Karpas-422 (cell line): ENCODE measurements at regions not wholly inside any gene's neighbourhood (a gene's known extent, or its start where the extent isn't known, plus 50 kb on each side); places are given as distances from the start of the nearest gene placed in this dataset.
"Not testable (repeated sequence)": the region's sequence is repeated elsewhere in the genome, so short reads cannot be mapped to it uniquely, and the experiment has no call there.

ENCODE experiments used
- DNase-seq: peaks from one replicate; pipeline ENCODE4 v3.0.0-alpha.2; 2015
- H2AFZ ChIP-seq: fragments of 200-600 bp; sonication (generic); 2 replicates; pipeline ENCODE4 v1.6.1; 2014; ENCODE audit warnings: antibody characterized with exemption, low read length, mixed read lengths
- H3K27ac ChIP-seq: fragments of 200-600 bp; sonication (generic); 2 replicates; pipeline ENCODE4 v1.5.1; 2014; ENCODE audit warnings: mild to moderate bottlenecking, low read length, moderate library complexity
- H3K27me3 ChIP-seq: fragments of 200-600 bp; sonication (generic); 2 replicates; pipeline ENCODE4 v1.6.1; 2014; ENCODE audit warnings: low read length, mixed read lengths
- H3K36me3 ChIP-seq: fragments of 200-600 bp; sonication (generic); 2 replicates; pipeline ENCODE4 v1.6.1; 2014; ENCODE audit warnings: low read length, mixed read lengths; ENCODE audit not compliant: insufficient read depth
- H3K4me1 ChIP-seq: fragments of 200-600 bp; sonication (generic); 2 replicates; pipeline ENCODE4 v1.6.1; 2014; ENCODE audit warnings: mild to moderate bottlenecking, low read length, mixed read lengths
- H3K4me2 ChIP-seq: fragments of 200-600 bp; sonication (generic); 2 replicates; pipeline ENCODE4 v1.6.1; 2014; ENCODE audit warnings: low read length, low read depth, mild to moderate bottlenecking; ENCODE audit not compliant: poor library complexity, severe bottlenecking
- H3K4me3 ChIP-seq: fragments of 200-600 bp; sonication (generic); 2 replicates; pipeline ENCODE4 v1.5.1; 2014; ENCODE audit warnings: mild to moderate bottlenecking, antibody characterized with exemption, low read length, mixed read lengths
- H3K79me2 ChIP-seq: fragments of 200-600 bp; sonication (generic); 2 replicates; pipeline ENCODE4 v1.6.1; 2014; ENCODE audit warnings: mild to moderate bottlenecking, low read length, mixed read lengths
- H3K9ac ChIP-seq: fragments of 200-600 bp; sonication (generic); 2 replicates; pipeline ENCODE4 v1.6.0; 2014; ENCODE audit warnings: low read length
- H3K9me2 ChIP-seq: fragments of 200-600 bp; sonication (generic), shearing (Covaris generic); replicated peaks from 2 replicates; pipeline ENCODE4 v1.6.0; 2014; ENCODE audit warnings: mild to moderate bottlenecking, low read length, moderate library complexity; ENCODE audit not compliant: insufficient read depth
- H3K9me3 ChIP-seq: fragments of 300-700, 200-600 bp; sonication (generic); 2 replicates; pipeline ENCODE4 v1.6.1; 2014; ENCODE audit warnings: low read length, mixed read lengths
- H4K20me1 ChIP-seq: fragments of 200-600 bp; sonication (generic); 2 replicates; pipeline ENCODE4 v1.6.1; 2014; ENCODE audit warnings: mild to moderate bottlenecking, antibody characterized with exemption, low read length, low read depth; ENCODE audit not compliant: insufficient read depth

DNA sequence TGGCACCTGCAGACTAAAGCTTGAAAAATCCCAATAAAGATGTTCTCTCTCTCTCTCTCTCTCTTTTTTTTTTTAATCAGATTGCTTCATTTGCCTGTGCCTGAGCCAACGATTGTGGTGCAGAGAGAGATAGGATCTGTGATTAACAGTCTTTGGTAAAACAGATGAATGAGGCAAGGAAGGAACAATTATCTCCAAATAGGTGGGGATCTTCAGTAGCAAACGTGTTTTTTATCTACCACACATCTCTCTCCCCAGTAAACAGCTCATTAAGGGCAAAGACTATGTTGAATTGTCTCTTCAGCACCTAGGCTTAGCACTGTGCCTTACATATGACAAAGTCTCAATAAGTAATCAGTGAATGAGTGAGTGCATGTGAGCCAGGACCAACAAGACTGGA is 96.3 kb downstream of the SMIM20 start:
- Histone ChIP-seq H3K9me2 (no peaks in the 10 kb centered on the region), H3K9me3 (no peaks in the 10 kb centered on the region; the same call in 1 of the 2 replicates), H3K27ac (no peak overlapping the region), H3K4me3 (no peak overlapping the region), H3K79me2 (no peaks in the 10 kb centered on the region), H3K9ac (no peak overlapping the region), H3K4me2 (no peak overlapping the region), H2AFZ (no peak overlapping the region), H3K36me3 (no peaks in the 10 kb centered on the region), H4K20me1 (no peaks in the 10 kb centered on the region), H3K27me3 (no peaks in the 10 kb centered on the region; the same call in 1 of the 2 replicates), H3K4me1 (peaks cover 5% of the 10 kb centered on the region)
- no peak for DNase-seq

DNA sequence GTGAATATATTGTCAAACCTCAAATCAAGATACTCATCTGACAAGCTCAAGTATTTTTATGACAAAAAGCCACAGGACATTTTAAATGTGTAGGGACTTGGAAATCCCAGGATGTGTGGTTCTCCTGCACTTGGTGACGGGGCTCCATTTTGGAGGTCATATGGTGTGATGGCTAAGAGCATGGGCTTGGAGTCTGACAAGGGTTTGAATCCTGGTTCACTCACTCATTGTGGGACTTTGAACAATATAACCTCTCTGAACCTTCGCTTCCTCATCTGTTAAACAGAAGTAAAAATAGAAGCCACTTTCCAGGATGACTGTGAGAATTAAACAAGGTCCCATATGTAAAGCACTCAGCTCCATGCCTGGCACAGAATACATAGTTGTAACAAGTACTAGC is 99.6 kb downstream of the SMIM20 start:
- DNase-seq = no peak
- Histone ChIP-seq H3K79me2 (no peaks in the 10 kb centered on the region), H3K4me2 (no peak overlapping the region)

DNA sequence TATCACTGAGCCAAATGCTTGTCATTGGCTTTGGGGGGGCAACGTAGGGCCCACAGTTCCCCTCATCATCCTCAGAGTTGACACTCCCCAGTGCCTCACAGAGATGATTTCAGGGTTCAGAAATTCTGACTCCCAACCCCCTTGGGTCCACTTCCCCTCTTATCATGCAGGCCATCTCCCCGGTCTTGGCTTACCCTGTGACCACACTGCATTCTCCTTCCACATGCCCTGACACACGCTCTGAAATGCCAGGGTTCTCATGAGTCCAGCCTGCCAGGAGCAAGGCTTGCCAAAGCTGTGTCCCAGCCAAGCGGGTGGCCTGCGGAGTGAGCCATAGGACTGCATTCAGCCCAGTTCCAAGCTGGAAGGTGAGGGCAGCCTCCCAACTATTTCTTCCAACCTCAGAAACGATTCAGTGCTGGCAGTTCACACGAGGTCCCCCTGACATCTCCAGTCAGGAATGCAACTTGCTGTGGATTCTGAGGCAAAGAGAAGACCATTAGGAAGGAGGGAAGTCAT is 101.2 kb downstream of the SMIM20 start:
- no peaks in the 10 kb centered on the region for H3K9me2 ChIP-seq
- DNase-seq = no peak

More for the DNA sequence above, 99.6 kb downstream of the SMIM20 start:
- Histone ChIP-seq H3K36me3 (no peaks in the 10 kb centered on the region), H3K27me3 (no peaks in the 10 kb centered on the region; the same call in 1 of the 2 replicates), H3K27ac (no peak overlapping the region), H2AFZ (no peak overlapping the region), H3K9me2 (no peaks in the 10 kb centered on the region), H4K20me1 (no peaks in the 10 kb centered on the region), H3K4me1 (peaks cover 5% of the 10 kb centered on the region), H3K9me3 (no peaks in the 10 kb centered on the region; the same call in 1 of the 2 replicates), H3K9ac (no peak overlapping the region), H3K4me3 (no peak overlapping the region)

DNA sequence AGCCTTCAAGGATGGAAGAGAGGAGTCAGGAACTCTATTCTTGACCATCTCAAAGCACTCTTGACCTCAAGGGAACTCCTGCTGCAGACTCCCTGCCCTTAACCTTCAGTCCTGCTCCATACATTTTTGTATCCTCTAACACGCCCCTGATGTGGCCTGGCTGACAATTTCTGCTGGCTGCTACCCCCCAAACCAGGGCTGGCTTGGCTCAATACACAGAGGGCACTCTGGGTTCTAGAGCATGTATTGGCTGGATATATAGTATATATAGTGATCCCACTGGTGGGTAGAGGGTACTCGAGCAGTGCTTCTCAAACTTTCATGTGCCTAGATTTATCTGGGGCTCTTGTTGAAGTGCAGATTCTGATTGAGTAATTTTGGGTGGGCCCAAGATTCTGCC is 101.9 kb downstream of the SMIM20 start:
- Histone ChIP-seq H3K27me3 (no peaks in the 10 kb centered on the region), H3K9me3 (no peaks in the 10 kb centered on the region), H3K4me2 (no peak overlapping the region), H3K9ac (no peak overlapping the region), H4K20me1 (no peaks in the 10 kb centered on the region), H3K4me1 (peaks cover 13% of the 10 kb centered on the region), H2AFZ (no peak overlapping the region), H3K36me3 (no peaks in the 10 kb centered on the region), H3K9me2 (no peaks in the 10 kb centered on the region), H3K79me2 (no peaks in the 10 kb centered on the region), H3K4me3 (no peak overlapping the region), H3K27ac (no peak overlapping the region)
- no peak for DNase-seq

More for the DNA sequence above, 101.2 kb downstream of the SMIM20 start:
- Histone ChIP-seq H3K4me3 (no peak overlapping the region), H3K27ac (no peak overlapping the region), H3K4me2 (no peak overlapping the region), H3K9ac (no peak overlapping the region), H4K20me1 (no peaks in the 10 kb centered on the region), H3K36me3 (no peaks in the 10 kb centered on the region), H3K4me1 (peaks cover 11% of the 10 kb centered on the region), H3K9me3 (no peaks in the 10 kb centered on the region), H2AFZ (no peak overlapping the region), H3K27me3 (no peaks in the 10 kb centered on the region), H3K79me2 (no peaks in the 10 kb centered on the region)

DNA sequence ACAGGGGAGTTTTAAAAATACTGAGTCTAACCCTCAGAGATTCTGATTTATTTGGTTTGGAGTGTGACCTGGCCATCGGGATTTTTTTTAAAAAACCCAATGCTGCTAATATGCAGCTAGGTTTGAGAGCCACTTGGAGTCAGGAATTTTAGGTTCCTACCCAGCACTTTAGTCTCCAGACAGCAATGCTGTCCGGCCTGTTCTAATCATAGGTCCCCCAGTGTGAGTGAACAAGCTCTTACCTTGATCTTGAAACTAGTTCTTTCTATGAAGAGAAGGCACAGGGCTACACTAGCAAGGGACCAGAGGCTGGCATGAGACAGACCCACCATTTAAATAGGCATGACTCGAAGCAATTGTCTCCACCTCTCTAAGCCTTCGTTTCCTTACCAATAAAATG is 103.5 kb downstream of the SMIM20 start:
- H3K9me3 ChIP-seq = no peaks in the 10 kb centered on the region
- H3K4me2 ChIP-seq = no peak overlapping the region
- no peak overlapping the region for H3K9ac ChIP-seq

DNA sequence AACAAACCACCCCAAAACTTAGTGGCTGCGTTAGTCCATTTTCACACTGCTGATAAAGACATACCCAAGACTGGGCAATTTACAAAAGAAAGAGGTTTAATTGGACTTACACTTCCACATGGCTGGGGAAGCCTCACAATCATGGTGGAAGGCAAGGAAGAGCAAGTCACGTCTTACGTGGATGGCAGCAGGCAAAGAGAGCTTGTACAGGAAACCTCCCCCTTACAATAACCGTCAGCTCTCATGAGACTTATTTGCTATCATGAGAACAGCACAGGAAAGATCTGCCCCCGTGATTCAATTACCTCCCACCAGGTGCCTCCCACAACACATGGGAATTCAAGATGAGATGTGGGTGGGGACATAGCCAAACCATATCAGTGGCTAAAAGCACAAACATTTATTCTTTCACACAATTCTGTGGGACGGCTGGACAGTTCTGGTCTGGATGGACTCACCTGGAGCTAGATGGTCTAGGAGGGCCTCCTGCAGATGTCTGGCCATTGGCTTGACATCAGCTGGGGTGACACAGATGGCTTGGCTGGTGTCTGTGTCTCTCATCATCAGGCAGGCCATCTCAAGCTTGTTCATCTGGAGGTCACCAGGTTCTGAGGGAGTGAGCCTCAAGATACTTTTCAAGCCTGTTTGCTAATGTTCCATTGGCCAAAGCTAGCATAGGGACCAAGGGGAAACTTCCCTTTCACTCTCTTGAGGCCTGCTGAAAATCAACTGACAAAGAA is 104.1 kb downstream of the SMIM20 start:
- not testable (repeated sequence) for H3K9me3 ChIP-seq, H3K9ac ChIP-seq, H4K20me1 ChIP-seq, H3K27ac ChIP-seq, H3K9me2 ChIP-seq, H3K4me2 ChIP-seq, DNase-seq, H3K36me3 ChIP-seq, H3K27me3 ChIP-seq, H3K4me3 ChIP-seq, H2AFZ ChIP-seq, H3K79me2 ChIP-seq
- H3K4me1 ChIP-seq = peaks cover 13% of the 10 kb centered on the region

More for the DNA sequence above, 103.5 kb downstream of the SMIM20 start:
- H3K4me3 ChIP-seq = no peak overlapping the region
- H3K79me2 ChIP-seq = no peaks in the 10 kb centered on the region
- DNase-seq = no peak
- H3K27ac ChIP-seq = no peak overlapping the region
- H4K20me1 ChIP-seq = no peaks in the 10 kb centered on the region
- H2AFZ ChIP-seq = no peak overlapping the region
- no peaks in the 10 kb centered on the region for H3K9me2 ChIP-seq
- no peaks in the 10 kb centered on the region for H3K36me3 ChIP-seq
- H3K27me3 ChIP-seq = no peaks in the 10 kb centered on the region
- H3K4me1 ChIP-seq = peaks cover 13% of the 10 kb centered on the region

DNA sequence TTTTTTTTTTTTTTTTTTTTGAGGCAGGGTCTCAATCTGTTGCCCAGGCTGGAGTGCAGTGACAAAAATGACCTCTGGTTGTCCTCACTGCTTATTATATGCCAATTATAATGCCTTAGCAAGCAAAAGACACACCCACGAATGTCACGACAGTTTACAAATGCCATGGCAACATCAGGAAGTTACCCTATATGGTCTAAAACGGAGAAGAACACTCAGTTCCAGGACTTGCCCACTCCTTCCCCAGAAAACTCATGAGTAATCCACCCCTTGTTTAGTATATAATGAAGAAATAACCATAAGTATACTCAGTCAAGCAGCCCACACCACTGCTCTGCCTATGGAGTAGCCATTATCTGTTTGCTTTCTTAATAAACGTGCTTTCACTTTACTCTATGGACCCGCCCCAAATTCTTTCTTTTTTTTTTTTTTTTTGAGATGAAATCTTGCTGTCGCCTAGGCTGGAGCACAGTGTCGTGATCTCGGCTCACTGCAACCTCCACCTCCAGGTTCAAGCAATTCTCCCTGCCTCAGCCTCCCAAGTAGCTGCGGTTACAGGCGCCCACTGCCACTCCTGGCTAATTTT is 106.2 kb downstream of the SMIM20 start:
- H3K4me1 ChIP-seq = peaks cover 8% of the 10 kb centered on the region; the same call in 1 of the 2 replicates
- H2AFZ ChIP-seq = peak overlapping the region; percentile 45; the same call in 1 of the 2 replicates
- peak; percentile 46 for DNase-seq
- peak overlapping the region; percentile 51 for H3K4me2 ChIP-seq
- H3K36me3 ChIP-seq = no peaks in the 10 kb centered on the region
- no peaks in the 10 kb centered on the region for H3K9me3 ChIP-seq
- peak overlapping the region; percentile 39; the same call in 1 of the 2 replicates for H3K4me3 ChIP-seq
- no peaks in the 10 kb centered on the region for H4K20me1 ChIP-seq
- H3K9ac ChIP-seq = no peak overlapping the region
- H3K79me2 ChIP-seq = no peaks in the 10 kb centered on the region
- no peaks in the 10 kb centered on the region for H3K27me3 ChIP-seq
- no peaks in the 10 kb centered on the region for H3K9me2 ChIP-seq
- H3K27ac ChIP-seq = no peak overlapping the region

DNA sequence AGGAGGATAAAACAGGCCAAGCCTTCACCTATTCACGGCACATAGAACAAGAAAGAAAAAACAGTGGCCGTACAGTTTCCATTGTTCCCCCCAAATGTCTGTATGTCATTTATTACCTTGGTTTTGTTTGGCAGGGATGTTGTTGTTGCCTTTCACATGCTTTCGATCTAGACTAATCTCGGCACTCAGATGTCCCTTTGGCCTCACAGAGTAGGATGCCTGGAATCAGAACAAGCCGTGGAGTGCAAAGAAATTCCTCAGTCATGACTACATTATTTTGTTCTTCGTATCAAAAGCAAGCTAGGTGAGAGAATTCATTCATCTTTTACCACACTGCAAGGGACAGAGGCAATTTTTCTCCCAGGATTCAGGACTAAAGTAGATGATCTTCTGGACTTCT is 106.9 kb downstream of the SMIM20 start:
- Histone ChIP-seq H3K4me1 (peaks cover 8% of the 10 kb centered on the region; the same call in 1 of the 2 replicates), H3K4me3 (no peak overlapping the region), H4K20me1 (no peaks in the 10 kb centered on the region), H3K9me2 (no peaks in the 10 kb centered on the region), H3K9me3 (no peaks in the 10 kb centered on the region), H2AFZ (no peak overlapping the region; the same call in 1 of the 2 replicates), H3K4me2 (no peak overlapping the region), H3K79me2 (no peaks in the 10 kb centered on the region), H3K27ac (no peak overlapping the region), H3K27me3 (no peaks in the 10 kb centered on the region), H3K9ac (no peak overlapping the region), H3K36me3 (no peaks in the 10 kb centered on the region)
- DNase-seq = no peak
